Testis (tissue), 2 donors: ENCODE measurements at regions not wholly inside any gene's neighbourhood (a gene's known extent, or its start where the extent isn't known, plus 50 kb on each side); places are given as distances from the start of the nearest gene placed in this dataset.

ENCODE experiments used
- CTCF ChIP-seq, 3 experiments: fragments of 450-650 bp in 2 of 3; fragments of 200-600 bp in 1 of 3; sonication (generic) in 1 of 3; IDR thresholded peaks; one replicate each; pipeline ENCODE4 v1.5.1; 2016 to 2019; ENCODE audit warnings: antibody characterized with exemption in 3 of 3, mild to moderate bottlenecking in 2 of 3, moderate library complexity in 1 of 3
- POLR2A ChIP-seq: fragments of 450-650 bp; IDR thresholded peaks from one replicate; pipeline ENCODE4 v1.6.1; 2017; ENCODE audit warnings: antibody characterized with exemption, mild to moderate bottlenecking, moderate library complexity

GRCh38 chr3:22986958-22987357 is 216.2 kb upstream of the UBE2E2 start:
- TF ChIP-seq CTCF (IDR thresholded peaks at IDR 0.05), result no peak
- no peak for TF ChIP-seq POLR2A
